Inflammatory macrophage treated with lipopolysaccharide for 4 hours (primary cell): ENCODE measurements at regions not wholly inside any gene's neighbourhood (a gene's known extent, or its start where the extent isn't known, plus 50 kb on each side); places are given as distances from the start of the nearest gene placed in this dataset.

ENCODE experiments used
- DNase-seq: peaks from one replicate; pipeline ENCODE4 v3.0.0-alpha.2; 2020

GRCh38 chr3:128569756-128570155 is 76.8 kb upstream of the GATA2 start:
- DNase-seq = no peak

GRCh38 chr3:128568602-128569490 is 75.8 kb upstream of the GATA2 start:
- DNase-seq = no peak

GRCh38 chr3:128567705-128568356 is 74.8 kb upstream of the GATA2 start:
- no peak for DNase-seq

- DNase-seq = no peak
These were observed 74.1 kb upstream of the GATA2 start for GRCh38 chr3:128567141-128567540.

GRCh38 chr3:128563439-128563838 is 70.4 kb upstream of the GATA2 start:
- no peak for DNase-seq

GRCh38 chr3:128561504-128561903 is 68.5 kb upstream of the GATA2 start:
- DNase-seq = no peak

- DNase-seq = no peak
These were observed 67.8 kb upstream of the GATA2 start for GRCh38 chr3:128560768-128561167.

GRCh38 chr3:128559486-128560225 is 66.7 kb upstream of the GATA2 start:
- no peak for DNase-seq

- DNase-seq = no peak
These were observed 64.7 kb upstream of the GATA2 start for GRCh38 chr3:128557531-128558280.

GRCh38 chr3:128556907-128557306 is 63.9 kb upstream of the GATA2 start:
- no peak for DNase-seq

GRCh38 chr3:128556384-128556783 is 63.4 kb upstream of the GATA2 start:
- no peak for DNase-seq

GRCh38 chr3:128555841-128556240 is 62.8 kb upstream of the GATA2 start:
- DNase-seq = no peak

GRCh38 chr3:128555098-128555825 is 62.3 kb upstream of the GATA2 start:
- peak; percentile 5 for DNase-seq

- DNase-seq = no peak
These were observed 61.6 kb upstream of the GATA2 start for GRCh38 chr3:128554465-128555097.

GRCh38 chr3:128554100-128554464 is 61.1 kb upstream of the GATA2 start:
- DNase-seq = no peak

- DNase-seq = no peak
These were observed 60.6 kb upstream of the GATA2 start for GRCh38 chr3:128553560-128553959.

- no peak for DNase-seq
These were observed 58.9 kb upstream of the GATA2 start for GRCh38 chr3:128551867-128552266.

- no peak for DNase-seq
These were observed 58.5 kb upstream of the GATA2 start for GRCh38 chr3:128551451-128551850.

GRCh38 chr3:128550471-128551126 is 57.6 kb upstream of the GATA2 start:
- no peak for DNase-seq

GRCh38 chr3:128550113-128550440 is 57.1 kb upstream of the GATA2 start:
- DNase-seq = no peak
